AG04449 (cell line): ENCODE measurements at regions not wholly inside any gene's neighbourhood (a gene's known extent, or its start where the extent isn't known, plus 50 kb on each side); places are given as distances from the start of the nearest gene placed in this dataset.

Experiments used
- CTCF ChIA-PET: fragments of 350-600 bp; formaldehyde crosslinking; extraction: SDS; loops from one replicate; lab custom pipeline; 2021; ENCODE audit warnings: antibody characterized with exemption; lab: Yijun Ruan, JAX
- POLR2A ChIA-PET: fragments of 400-600, 350-600 bp; formaldehyde crosslinking; extraction: SDS; loops from one replicate; lab custom pipeline; 2020; ENCODE audit warnings: antibody characterized with exemption, inconsistent platforms; lab: Yijun Ruan, JAX
- DNase-seq: peaks from one replicate; pipeline ENCODE4 v3.0.0-alpha.2; 2010; ENCODE audit warnings: low read depth, low spot score
- H3K4me3 ChIP-seq: 2 replicates; pipeline ENCODE4 v1.5.1; 2011; ENCODE audit warnings: low read depth, mild to moderate bottlenecking, control low read depth, low read length
- CTCF ChIP-seq: IDR thresholded peaks from one replicate; pipeline ENCODE4 v1.5.1; 2011; ENCODE audit warnings: mild to moderate bottlenecking, moderate library complexity, low read length, control low read depth, inconsistent platforms; ENCODE audit not compliant: insufficient read depth; ENCODE audit errors: missing control alignments

- no peak for TF ChIP-seq CTCF
- CTCF ChIA-PET: interaction anchor here (0.5 kb wide), 1 partner anchor 357 kb away, joined by 3 read pairs; no protein-coding TSS in a partner anchor
- no peak overlapping the region for H3K4me3 ChIP-seq
- no peak for DNase-seq
- POLR2A ChIA-PET: no interaction called here
Measured at GRCh38 chr5:89071101-89071940, 188.3 kb upstream of the MEF2C start.

GRCh38 chr5:89069591-89069990 is 186.6 kb upstream of the MEF2C start:
- POLR2A ChIA-PET: no interaction called here
- no peak for DNase-seq
- TF ChIP-seq CTCF: no peak
- H3K4me3 ChIP-seq: no peak overlapping the region
- CTCF ChIA-PET: no interaction called here

- POLR2A ChIA-PET: no interaction called here
- CTCF ChIA-PET: no interaction called here
- DNase-seq: no peak
- TF ChIP-seq CTCF: no peak
- H3K4me3 ChIP-seq: no peak overlapping the region
Measured at GRCh38 chr5:89067362-89067761, 184.4 kb upstream of the MEF2C start.

- no peak for TF ChIP-seq CTCF
- DNase-seq: no peak
- CTCF ChIA-PET: interaction anchor here (1.1 kb wide), 1 partner anchor 10 kb away, joined by 3 read pairs; no protein-coding TSS in a partner anchor
Measured at GRCh38 chr5:89065919-89066318, 182.9 kb upstream of the MEF2C start.

GRCh38 chr5:89064736-89065135 is 181.8 kb upstream of the MEF2C start:
- CTCF ChIA-PET: no interaction called here
- DNase-seq: no peak
- no peak for TF ChIP-seq CTCF
- POLR2A ChIA-PET: no interaction called here
- no peak overlapping the region for H3K4me3 ChIP-seq

More at GRCh38 chr5:89065919-89066318, 182.9 kb upstream of the MEF2C start:
- H3K4me3 ChIP-seq: no peak overlapping the region
- POLR2A ChIA-PET: no interaction called here

- CTCF ChIA-PET: no interaction called here
- POLR2A ChIA-PET: no interaction called here
- TF ChIP-seq CTCF: no peak
- DNase-seq: no peak
- H3K4me3 ChIP-seq: no peak overlapping the region
Measured at GRCh38 chr5:89064054-89064453, 181.1 kb upstream of the MEF2C start.
